GM18870 (cell line): ENCODE measurements at regions not wholly inside any gene's neighbourhood (a gene's known extent, or its start where the extent isn't known, plus 50 kb on each side); places are given as distances from the start of the nearest gene placed in this dataset.
A peak's percentile ranks its signal among the peaks of the same experiment; 100 is the strongest.

Source experiments
- ATAC-seq: cut with Tn5 transposase; IDR thresholded peaks from one replicate; pipeline ENCODE4 v1.9.1; 2021; ENCODE audit warnings: moderate library complexity; ENCODE audit not compliant: unreplicated experiment

DNA sequence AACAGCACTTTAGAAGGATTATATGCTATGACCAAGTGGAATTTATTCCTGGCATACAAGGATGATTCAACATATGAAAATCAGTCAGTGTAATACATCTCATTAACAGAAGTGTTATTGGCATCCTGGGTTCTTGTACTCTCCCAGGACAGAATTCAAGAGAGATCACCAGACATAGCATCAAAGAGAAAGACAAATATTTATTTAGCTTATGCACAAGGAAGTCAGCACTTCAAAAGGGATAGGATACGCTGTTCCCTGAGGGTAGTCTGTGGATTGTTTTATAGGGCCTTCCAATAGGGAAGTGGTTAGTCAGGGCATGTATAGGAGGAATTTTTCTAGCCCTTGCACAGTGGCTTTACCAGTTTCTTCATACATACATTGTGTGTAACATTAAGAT lies 1238.0 kb downstream of the PCDH17 start:
- ATAC-seq, result no peak

DNA sequence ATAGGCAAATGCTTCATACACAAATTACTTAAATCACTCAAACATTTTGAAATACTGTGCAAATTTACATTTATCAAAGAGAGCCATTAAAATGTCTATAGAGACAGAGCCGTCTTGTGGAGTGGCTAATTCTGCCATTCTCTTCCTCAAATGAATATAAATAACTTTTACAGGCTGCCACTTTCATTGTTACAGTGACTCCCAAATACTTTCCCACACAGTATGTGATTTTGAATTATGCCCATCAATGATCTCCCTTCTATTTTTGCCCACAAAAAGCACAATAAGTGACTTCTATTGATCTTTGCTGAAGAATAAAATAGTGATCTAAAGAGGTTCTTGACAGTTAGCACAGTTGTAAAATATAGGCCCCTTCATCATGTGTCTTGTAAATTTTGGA lies 1244.9 kb downstream of the PCDH17 start:
- ATAC-seq, result no peak

DNA sequence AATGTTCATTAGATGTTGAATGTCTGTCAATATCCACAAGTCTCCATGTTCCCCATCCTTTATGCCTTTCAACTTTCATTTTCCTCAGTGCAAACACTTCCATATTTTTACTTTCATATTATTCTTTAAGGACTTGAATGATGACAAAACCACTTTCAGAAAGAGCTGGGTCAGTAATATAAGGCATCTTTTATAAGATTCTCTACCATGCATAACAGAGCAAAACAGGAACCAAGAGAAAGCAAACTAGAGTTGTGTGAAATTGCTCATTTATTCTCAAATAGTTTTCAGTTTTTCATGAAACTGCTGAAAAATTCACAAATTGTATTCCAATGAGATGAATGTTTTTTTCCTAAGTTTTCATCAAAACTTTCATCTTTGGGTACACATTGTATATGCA lies 1247.6 kb downstream of the PCDH17 start:
- no peak for ATAC-seq

DNA sequence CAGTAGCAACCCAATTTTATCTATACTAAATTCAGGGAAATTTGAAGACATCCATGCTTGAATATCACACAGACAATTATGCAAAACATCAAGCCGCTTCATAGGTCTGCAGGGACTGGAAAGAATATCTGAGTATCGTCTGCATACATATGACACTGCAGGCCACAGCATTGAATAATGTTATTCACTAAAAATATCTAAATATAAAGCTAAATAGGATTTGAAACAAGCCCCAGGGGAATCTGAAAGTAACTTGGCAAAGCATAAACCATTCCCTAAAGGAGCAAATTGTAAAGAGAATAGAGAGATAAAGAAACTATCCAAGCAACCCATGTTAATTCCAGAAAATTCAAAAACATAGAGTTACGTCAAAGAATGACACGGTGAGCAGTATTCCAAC lies 1251.0 kb downstream of the PCDH17 start:
- ATAC-seq, result no peak

DNA sequence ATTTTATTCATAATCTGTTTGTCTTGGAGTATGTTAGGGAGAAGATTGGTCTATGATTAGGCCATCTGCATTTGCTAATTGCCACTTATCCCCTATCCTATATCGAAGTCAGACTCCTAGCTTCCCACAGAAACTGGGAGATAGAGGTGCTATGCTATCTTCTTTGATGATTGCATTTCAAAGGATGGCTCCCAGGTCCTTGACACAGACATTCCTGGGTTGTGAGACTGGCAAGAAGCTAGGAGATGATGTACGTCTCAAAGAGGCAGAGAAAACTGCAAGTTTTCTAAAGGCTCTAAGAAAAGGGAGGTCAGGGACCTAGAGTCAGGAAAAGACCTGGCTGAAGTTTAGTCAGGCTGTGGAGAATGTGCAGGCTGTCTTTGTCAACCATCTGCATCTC lies 1251.9 kb downstream of the PCDH17 start:
- ATAC-seq, result no peak

DNA sequence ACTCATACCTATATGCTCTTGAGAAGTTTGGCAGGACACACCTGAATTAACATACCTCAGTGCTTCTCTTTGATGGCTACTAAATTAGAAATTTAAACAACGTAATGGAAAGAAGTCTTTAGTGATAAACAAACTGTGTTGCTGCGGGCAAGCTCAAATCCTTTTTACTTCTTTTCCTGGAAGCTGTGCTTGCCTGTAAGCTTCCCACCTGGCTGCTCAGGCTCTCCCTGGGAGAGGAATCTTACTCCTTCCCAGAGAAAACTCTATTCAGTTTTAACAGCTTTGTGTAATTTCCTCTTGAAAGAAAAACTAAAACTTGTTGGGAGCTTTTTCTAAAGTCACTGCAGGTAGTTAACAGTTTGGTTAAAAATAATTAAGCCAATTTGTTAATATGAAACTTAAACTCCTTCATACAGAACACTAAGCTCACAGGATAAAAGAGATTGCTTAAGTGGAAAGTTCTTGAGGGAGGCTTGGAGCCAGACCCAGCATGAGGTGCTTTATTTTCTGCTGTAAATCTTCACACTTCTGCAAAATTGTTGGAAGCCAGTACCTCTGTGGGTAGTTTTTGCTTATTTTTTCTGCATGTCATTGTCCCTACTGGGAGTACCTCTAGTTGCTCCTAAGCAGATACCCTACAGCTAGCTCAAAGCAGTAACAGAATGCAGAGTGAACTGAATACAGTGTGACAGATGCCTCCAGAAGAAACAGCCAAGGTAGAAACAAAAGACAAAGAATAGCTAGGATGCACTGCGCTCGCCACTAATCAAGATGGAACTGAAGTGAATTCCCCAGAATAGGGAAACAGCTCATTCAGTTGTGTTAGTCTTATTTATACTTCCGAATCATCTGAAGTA lies 1253.0 kb downstream of the PCDH17 start:
- ATAC-seq, result no peak

DNA sequence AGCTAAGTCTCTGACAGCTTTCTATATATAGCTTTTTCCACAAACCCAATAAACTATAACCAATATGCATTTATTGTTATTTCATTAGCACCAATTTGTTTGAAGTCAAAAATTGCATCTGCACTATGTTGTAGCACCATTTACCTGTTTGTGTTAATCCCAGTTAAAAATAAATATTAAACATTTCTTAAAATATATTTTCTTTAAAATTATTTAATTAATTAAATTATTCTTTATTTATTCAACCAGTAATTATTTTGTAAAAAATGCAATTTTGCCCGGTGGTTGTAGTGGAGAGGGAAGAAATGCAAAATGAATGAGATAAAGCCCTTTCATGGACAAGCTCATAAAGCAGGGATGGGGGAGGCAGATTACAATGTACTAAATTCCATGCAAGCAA lies 1257.9 kb downstream of the PCDH17 start:
- no peak for ATAC-seq

DNA sequence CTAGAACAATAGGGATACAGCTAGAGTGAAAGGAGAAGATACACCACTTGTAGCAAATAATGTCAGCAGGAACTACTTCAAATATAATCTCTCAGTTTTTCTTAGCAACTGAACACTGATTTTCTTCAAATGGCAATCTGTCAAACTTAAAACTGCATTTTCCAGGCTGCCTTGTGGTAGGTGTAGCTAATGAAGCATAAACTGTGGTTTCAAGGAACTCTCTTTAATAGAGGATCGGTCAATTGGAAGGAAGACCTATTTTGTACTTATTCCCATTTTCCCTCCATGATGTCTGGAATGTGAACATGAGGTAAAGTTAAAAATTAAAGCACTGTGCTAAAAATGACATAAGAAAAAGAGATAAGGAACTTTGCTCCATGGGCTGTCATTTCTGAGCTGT lies 1261.9 kb downstream of the PCDH17 start:
- no peak for ATAC-seq

DNA sequence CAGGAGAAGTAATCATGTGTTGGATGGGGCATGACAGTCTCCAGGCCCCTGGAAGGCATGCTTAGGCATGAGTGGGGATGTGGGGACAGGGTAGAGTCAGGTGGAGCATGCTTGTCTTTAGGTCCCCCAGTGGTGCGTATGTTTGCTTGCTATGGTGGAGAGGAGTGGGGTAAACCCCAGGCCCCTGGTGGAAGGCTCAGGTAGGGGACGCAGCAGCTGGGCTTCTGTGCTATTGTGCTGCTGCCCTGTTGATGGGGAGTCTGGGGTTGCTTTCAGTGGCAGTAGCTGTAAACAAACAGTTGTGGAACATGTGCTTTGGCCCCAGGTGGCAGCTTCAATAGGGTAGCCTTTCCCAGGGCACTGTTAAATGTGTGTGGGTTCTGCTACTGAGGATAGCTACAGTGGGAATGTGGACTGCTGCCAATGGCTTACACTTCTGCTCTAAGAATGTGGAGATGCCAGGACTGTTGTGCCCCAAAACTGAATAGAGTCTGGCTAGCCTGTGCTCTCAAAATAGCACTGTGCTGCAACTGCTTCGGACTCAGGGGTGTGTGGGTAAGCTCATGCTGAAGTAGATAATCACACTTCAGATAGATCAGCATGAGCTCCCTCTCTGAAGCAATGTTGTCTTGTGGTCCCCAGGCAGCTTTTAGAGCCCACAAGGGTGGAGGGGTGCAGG lies 1257.3 kb downstream of the DIAPH3 start:
- no peak for ATAC-seq

DNA sequence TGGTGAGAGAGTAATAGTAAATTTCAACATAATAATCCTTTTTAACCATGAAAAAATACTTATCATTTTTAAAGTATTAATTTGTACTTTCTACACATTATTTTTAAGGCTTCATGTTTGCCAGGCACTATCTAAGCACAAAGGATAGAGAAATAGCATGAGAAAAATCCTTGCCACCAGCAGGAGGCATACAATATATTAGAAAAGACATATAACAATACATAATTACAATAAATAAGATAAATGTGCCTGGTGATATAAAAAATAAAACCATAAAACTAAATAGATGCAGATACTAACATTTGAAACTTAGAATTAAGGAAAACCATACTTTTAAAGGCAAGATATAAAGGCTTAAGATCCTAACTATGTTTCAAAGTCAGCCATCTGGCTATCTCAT lies 1256.4 kb downstream of the DIAPH3 start:
- ATAC-seq, result no peak

DNA sequence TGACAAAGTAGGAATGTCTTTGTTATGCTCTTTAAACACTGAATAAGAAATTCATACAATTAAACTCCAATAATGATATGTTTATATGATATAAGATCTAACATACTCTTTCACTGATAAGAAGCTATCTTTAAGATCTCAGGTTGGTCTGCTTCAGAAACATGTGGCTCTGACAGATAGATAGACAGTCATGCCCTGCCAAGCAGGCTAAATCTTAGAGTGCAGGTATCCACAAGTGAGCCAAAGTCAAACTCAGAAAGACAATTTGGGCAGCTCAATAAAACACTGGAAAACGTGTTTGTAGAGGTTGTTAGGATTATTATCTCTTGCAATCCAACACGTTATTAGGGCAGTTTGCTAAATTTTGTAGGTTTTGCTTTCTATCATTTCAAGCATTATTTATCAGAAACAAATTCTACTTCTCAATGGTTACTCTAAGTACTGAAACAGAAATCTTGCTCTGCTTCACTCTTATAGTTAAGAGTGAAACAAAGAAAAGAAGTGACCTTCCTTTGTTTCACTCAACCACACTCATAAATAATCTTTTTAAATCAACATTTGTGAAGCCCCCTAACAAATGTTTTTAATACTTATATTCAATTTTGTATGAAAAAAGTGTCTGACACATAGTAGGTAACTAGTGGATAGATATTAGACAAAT lies 1255.6 kb downstream of the DIAPH3 start:
- ATAC-seq, result peak; percentile 73

DNA sequence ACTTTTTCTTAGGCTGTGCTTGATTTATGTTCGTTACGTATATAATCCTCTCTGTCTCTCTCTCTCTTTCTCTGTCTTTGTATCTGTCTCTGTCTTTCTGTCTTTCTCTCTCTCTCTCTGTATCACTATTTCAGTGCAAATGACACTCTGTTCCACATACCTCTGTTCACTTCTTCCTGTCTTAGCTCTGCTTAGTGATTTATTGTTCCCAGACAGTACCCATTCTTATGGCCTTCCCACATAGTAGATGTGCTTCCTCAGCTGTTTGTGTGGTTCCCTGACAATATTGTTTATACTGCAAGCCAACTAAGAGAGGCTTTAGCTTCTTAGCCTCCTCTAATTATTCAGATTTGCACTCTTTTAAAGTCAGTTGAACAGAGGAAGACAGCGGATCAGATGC lies 1244.2 kb downstream of the DIAPH3 start:
- no peak for ATAC-seq

DNA sequence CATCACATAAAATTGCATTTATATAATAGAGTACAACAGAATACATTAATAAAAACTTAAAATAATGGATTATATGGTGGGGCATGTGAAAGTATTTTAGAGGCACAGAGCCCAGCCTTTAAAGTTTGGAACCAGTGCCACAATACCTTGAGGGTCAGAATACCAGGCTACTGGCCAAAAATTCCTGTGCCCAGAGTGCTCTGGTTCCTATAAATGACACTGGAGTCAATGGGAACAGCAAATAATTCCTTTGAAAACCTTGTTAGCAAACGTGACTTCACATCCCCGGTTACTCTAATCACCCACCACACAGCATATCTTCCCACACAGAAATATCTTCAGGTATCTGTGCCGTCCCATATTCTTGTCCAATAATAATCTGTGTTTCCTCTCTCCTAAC lies 1242.6 kb downstream of the DIAPH3 start:
- ATAC-seq, result no peak

DNA sequence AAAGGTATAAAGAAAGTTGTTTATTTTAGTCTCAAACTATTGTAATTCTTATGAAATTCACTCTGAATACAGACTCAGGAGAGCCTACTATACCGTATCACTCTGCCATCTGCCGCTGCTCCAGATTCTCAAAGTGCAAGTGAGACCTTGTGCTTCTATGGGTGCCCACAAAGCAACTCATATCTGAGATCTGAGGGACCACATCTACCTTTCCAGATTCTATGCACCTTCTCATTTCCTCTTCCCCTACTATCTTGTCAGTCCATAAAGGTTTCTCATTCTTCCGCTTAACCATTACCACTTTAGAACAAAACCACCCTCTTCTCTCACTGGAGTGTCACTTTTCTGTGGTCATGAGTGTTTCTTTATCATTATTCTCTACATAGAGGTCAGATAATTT lies 1236.9 kb downstream of the DIAPH3 start:
- no peak for ATAC-seq

DNA sequence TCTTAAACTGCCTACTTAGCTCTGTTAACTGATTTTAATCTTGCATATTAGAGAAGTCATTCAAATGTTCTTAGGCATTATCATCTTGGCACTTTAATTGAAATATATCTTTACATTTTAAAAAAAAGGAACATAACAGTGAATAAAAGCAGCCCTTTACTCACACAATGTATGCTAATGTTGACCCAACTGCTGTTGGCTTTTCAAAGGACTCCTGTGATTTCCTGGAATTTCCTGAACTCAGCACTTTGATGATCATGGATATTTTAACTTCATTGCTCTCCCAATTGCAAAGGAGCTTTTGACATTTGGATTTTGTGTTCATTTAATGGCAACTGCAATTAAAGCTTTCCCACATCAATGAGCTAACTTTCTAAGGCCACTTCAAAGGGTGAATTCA lies 1230.3 kb downstream of the DIAPH3 start:
- ATAC-seq, result no peak

DNA sequence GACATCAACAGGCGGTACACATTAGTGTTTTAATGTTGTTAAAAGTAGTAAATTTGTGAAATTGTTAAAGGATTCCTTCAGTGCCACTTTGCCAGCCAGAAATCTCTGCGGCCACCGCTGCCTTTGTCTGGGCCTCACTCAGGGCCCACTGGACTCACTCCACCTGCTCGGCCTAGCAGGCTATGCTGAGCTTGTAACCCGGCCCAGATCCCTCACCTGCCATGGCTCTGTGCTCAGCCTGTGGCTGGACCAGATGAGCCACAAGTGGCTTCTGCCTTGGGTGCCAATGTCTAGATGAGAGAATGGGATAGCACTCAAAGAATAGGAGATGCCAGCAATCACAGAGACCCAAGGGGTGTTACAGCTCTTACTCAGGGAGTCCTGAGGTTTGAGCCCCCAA lies 1228.0 kb downstream of the DIAPH3 start:
- ATAC-seq, result no peak

DNA sequence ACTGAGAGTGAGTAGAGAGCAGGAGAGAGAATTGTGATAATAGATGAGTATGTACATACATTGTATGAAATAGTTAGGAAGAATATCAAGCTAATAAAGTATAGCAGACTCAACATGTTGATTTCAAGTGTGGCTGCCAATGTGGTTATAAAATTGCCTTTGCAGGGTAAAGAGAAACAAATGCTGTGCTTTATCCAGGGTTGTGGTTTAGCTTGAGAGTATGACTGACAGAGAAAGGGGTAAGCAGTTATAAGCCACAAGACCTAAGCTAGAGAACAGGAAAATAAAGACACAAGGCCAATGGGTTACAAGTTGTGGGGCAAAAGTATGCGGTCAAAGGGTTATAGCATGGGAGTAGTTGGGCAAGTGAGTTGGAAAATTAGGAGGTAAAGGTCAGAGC lies 1217.5 kb downstream of the DIAPH3 start:
- ATAC-seq, result no peak

DNA sequence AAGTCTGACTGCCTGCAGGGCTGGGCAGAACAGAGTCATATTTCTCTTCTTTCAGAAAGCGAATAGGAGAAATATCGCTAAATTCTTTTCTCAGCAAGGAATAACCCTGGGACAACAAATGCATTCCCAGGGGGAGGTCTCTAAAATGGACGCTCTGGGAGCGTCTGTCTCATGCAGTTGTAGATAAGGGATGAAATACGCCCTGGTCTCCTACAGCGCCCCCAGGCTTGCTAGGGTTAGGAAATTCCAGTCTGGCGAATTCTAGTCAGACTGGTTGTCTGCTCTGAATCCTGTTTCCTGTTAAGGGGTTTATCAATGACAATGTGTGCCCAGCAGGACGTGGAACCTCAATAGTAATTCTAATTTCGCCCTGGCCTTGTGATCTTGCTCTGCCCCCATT lies 1214.1 kb downstream of the DIAPH3 start:
- ATAC-seq, result no peak

DNA sequence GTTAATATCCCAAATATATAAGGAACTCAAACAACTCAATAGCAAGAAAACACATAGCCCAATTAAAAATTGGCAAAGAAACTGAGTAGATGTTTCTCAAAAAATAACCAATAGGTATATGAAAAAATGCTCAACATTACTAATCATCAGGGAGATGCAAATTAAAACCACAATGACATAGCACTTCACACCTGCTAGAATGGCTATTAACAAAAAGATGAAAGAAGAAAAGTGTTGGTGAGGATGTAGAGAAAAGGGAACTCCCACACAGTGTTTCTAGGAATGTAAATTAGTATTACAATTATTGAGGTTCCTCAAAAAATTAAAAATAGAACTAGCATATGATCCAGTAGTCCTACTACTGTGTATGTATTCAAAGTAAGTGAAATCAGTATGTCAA lies 1212.8 kb downstream of the DIAPH3 start:
- no peak for ATAC-seq

DNA sequence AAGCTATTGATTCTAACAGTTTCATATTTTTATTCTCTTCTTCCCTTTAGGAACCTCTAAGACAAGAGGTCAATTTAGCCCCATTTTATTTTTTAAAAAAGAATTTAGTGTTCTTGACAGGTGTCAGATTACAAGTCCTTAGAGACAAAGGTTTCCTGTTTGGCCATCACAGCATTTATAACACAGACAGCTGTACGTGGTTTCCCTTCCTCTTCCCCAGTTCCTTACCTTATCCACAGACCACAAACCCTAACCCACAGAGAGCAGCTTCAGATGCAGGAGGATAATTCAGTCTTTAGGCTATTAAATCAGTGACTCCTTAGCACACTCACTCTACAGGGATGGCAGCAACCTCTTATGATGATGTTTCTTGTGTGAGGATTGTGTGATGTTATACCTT lies 1210.1 kb downstream of the DIAPH3 start:
- ATAC-seq, result peak; percentile 86

DNA sequence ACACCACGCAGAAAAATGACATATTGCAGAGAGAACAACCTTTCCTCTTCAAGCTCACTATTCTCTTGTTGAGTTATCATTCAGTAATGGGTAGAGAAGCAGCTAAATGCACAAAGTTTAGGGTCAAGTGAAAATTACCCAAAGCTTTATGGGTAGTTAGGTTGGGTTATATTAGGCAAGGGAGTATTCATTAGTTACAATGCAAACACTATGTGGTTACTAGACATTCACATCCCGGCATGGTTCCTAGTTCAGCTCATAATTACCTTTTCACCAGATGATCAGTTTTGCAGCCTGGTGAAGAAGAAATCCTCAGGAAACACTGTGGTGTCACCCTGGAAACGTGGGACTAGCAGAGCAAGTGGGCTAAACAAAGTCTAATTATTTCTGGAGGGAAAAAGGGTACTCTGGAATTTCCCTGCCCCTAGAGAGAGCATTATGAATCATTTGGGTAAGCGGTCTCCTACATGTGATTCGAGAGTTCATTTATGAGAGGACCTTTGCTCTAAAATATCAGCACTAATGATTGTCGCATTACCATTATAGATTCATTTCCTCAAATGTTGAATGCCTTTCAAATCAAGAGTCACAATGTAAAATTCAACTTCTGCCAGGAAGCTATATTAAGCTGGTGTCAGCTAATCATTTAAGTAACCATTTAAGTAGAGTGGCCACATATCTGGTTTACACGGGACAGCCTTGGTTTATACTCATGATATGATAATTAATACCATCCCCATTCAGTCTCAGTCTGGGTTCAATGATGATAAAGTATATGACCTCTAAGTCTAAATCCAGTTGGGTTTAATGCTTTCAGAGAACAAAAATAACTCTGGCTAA lies 1208.0 kb downstream of the DIAPH3 start:
- ATAC-seq, result peak; percentile 65
